ENCODE measurements at regions not wholly inside any gene's neighbourhood (a gene's known extent, or its start where the extent isn't known, plus 50 kb on each side); places are given as distances from the start of the nearest gene placed in this dataset.

DNA sequence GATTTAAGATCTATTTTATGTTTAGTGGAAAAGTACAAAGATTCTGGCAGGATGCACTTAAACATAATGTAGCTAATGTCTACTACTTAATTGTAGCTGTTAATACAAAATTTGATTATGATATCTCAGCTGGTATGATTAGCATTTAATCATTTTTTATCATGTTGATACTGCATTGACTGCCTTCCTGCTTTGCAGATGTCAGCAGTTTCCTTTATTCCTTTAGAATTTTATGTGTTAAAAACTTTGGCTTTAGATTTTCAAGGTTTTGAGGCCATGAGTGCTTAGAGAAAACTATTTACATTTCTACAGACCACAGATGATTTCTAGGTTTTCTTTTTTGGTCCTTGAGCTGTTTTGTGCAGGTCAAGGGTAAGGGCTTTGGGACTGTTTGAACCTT is 152.2 kb downstream of the ZNF326 start:
- TF ChIP-seq, protein P1, sequence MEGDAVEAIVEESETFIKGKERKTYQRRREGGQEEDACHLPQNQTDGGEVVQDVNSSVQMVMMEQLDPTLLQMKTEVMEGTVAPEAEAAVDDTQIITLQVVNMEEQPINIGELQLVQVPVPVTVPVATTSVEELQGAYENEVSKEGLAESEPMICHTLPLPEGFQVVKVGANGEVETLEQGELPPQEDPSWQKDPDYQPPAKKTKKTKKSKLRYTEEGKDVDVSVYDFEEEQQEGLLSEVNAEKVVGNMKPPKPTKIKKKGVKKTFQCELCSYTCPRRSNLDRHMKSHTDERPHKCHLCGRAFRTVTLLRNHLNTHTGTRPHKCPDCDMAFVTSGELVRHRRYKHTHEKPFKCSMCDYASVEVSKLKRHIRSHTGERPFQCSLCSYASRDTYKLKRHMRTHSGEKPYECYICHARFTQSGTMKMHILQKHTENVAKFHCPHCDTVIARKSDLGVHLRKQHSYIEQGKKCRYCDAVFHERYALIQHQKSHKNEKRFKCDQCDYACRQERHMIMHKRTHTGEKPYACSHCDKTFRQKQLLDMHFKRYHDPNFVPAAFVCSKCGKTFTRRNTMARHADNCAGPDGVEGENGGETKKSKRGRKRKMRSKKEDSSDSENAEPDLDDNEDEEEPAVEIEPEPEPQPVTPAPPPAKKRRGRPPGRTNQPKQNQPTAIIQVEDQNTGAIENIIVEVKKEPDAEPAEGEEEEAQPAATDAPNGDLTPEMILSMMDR (IDR thresholded peaks at IDR 0.05; ENCODE audit: extremely low read depth in 1 of 2, insufficient read depth in 1 of 2, low read depth in 1 of 2, low read length in 2 of 2): no peak
- TF ChIP-seq POLR2A (IDR thresholded peaks at IDR 0.05; ENCODE audit: low read depth, low read length) (no peak), POLR2AphosphoS5 (IDR thresholded peaks at IDR 0.05; ENCODE audit: insufficient read depth, low read depth, low read length) (no peak), EZH2 (IDR thresholded peaks at IDR 0.05; ENCODE audit: borderline replicate concordance, low read depth, low read length, severe bottlenecking) (no peak), JUN (IDR thresholded peaks at IDR 0.05; ENCODE audit: borderline replicate concordance, insufficient read depth, insufficient read length, low read depth) (no peak), FOS (IDR thresholded peaks at IDR 0.05; ENCODE audit: borderline replicate concordance, insufficient read depth, low read length) (no peak)
- TF ChIP-seq, protein P2, sequence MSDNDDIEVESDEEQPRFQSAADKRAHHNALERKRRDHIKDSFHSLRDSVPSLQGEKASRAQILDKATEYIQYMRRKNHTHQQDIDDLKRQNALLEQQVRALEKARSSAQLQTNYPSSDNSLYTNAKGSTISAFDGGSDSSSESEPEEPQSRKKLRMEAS (IDR thresholded peaks at IDR 0.05; ENCODE audit: insufficient read depth, insufficient read length): no peak

Measured in endothelial cell of umbilical vein (primary cell).